Femur (tissue), 1 donor: ENCODE measurements at regions not wholly inside any gene's neighbourhood (a gene's known extent, or its start where the extent isn't known, plus 50 kb on each side); places are given as distances from the start of the nearest gene placed in this dataset.
"Not testable (repeated sequence)": the region's sequence is repeated elsewhere in the genome, so short reads cannot be mapped to it uniquely, and the experiment has no call there.

Experiments used
- DNase-seq: peaks from one replicate; pipeline ENCODE4 v3.0.0-alpha.2; 2017

- DNase-seq: no peak
Measured at GRCh38 chr7:84722734-84723133, 464.1 kb downstream of the SEMA3D start.

GRCh38 chr7:84722086-84722485 lies 464.8 kb downstream of the SEMA3D start:
- no peak for DNase-seq

- DNase-seq: no peak
Measured at GRCh38 chr7:84720456-84721097, 466.3 kb downstream of the SEMA3D start.

GRCh38 chr7:84714765-84715164 lies 472.1 kb downstream of the SEMA3D start:
- DNase-seq: no peak

- DNase-seq: no peak
Measured at GRCh38 chr7:84712374-84713121, 474.3 kb downstream of the SEMA3D start.

- DNase-seq: not testable (repeated sequence)
Measured at GRCh38 chr7:84710538-84710937, 476.3 kb downstream of the SEMA3D start.

GRCh38 chr7:84705706-84706105 lies 481.1 kb downstream of the SEMA3D start:
- no peak for DNase-seq

GRCh38 chr7:84705079-84705478 lies 481.8 kb downstream of the SEMA3D start:
- no peak for DNase-seq

- DNase-seq: no peak
Measured at GRCh38 chr7:84704380-84704779, 482.5 kb downstream of the SEMA3D start.

GRCh38 chr7:84701524-84702306 lies 485.1 kb downstream of the SEMA3D start:
- peak; percentile 18 for DNase-seq

GRCh38 chr7:84700563-84701370 lies 486.1 kb downstream of the SEMA3D start:
- no peak for DNase-seq

- DNase-seq: no peak
Measured at GRCh38 chr7:84697506-84697905, 489.4 kb downstream of the SEMA3D start.

GRCh38 chr7:84693483-84693882 lies 493.4 kb downstream of the SEMA3D start:
- DNase-seq: no peak

- DNase-seq: no peak
Measured at GRCh38 chr7:84688671-84689070, 494.1 kb upstream of the SEMA3A start.

GRCh38 chr7:84686373-84686772 lies 491.8 kb upstream of the SEMA3A start:
- no peak for DNase-seq

- DNase-seq: no peak
Measured at GRCh38 chr7:84684836-84685480, 490.4 kb upstream of the SEMA3A start.

- DNase-seq: no peak
Measured at GRCh38 chr7:84682543-84682942, 488.0 kb upstream of the SEMA3A start.

- no peak for DNase-seq
Measured at GRCh38 chr7:84678841-84679240, 484.3 kb upstream of the SEMA3A start.

GRCh38 chr7:84677117-84677732 lies 482.6 kb upstream of the SEMA3A start:
- DNase-seq: no peak

GRCh38 chr7:84675633-84676034 lies 481.0 kb upstream of the SEMA3A start:
- DNase-seq: no peak

GRCh38 chr7:84674236-84674913 lies 479.8 kb upstream of the SEMA3A start:
- no peak for DNase-seq
